ENCODE measurements at regions not wholly inside any gene's neighbourhood (a gene's known extent, or its start where the extent isn't known, plus 50 kb on each side); places are given as distances from the start of the nearest gene placed in this dataset.

- TF ChIP-seq ZBTB49 (CRISPR knock-in tag; IDR thresholded peaks at IDR 0.05; ENCODE audit: borderline replicate concordance) (no peak), E2F4 (CRISPR knock-in tag; IDR thresholded peaks at IDR 0.05; ENCODE audit: low read depth) (no peak), FOSL1 (tag; conservative IDR thresholded peaks at IDR 0.05) (no peak), RCOR1 (IDR thresholded peaks at IDR 0.05; ENCODE audit: borderline replicate concordance in 1 of 2, low read depth in 2 of 2, low read length in 2 of 2) (no peak), TAF1 (IDR thresholded peaks at IDR 0.05; ENCODE audit: control insufficient read depth, extremely low read depth, insufficient read depth, low read length, severe bottlenecking) (no peak), JUN (IDR thresholded peaks at IDR 0.05; ENCODE audit: borderline replicate concordance, low read depth, low read length) (no peak), JUN (CRISPR knock-in tag; IDR thresholded peaks at IDR 0.05; ENCODE audit: borderline replicate concordance) (no peak), ZNF518B (CRISPR knock-in tag; IDR thresholded peaks at IDR 0.05) (no peak), CBX1 (IDR thresholded peaks at IDR 0.05; ENCODE audit: low read depth) (no peak), SMC3 (conservative IDR thresholded peaks at IDR 0.05; ENCODE audit: insufficient read depth, low read depth, low read length) (no peak), CTCF (IDR thresholded peaks at IDR 0.05 in 2 of 3, conservative IDR thresholded peaks at IDR 0.05 in 1 of 3; ENCODE audit: insufficient read depth in 2 of 3, low read depth in 1 of 3, low read length in 3 of 3) (no peak), CEBPZ (IDR thresholded peaks at IDR 0.05; ENCODE audit: borderline replicate concordance, low read depth, low read length) (no peak), POLR2A (conservative IDR thresholded peaks at IDR 0.05) (no peak), CREM (IDR thresholded peaks at IDR 0.05; ENCODE audit: low read depth) (no peak)
Measured at GRCh38 chr2:183438541-183438940, 314.3 kb downstream of the NUP35 start.
